ENCODE measurements at regions not wholly inside any gene's neighbourhood (a gene's known extent, or its start where the extent isn't known, plus 50 kb on each side); places are given as distances from the start of the nearest gene placed in this dataset.

DNA sequence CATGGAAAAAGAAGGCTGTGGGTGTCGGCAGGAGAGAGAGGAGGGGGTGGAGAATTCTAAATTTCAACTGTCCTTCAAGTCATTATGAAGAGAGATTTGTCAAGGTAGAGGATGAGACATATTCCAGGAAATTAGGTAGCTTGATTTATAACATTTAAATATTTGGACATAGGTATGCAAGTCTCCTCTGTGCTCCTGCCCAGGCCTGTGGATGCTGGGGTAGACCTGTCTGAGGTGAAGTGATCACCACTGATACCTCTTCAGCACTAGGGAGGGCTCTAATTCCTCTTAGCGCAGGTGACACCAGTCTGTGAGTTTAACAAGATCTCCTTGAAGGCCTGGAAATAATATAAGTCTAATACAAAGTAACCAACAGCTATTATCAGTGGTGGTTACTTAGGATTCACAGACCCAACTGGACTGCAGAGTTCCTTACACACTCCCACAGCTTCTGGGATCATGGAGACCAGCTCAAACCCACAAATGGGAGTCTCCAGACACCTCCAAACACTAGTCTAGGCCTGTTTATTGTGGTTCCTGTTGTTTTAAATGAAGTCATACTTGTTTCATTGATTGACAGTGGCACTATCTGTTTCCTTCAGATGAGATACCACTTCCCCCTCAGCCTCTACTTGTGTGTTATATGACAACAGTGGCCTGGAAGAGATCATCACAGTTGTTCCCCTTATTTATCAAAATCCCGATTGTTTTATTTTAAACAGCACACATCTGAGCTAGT, 104.1 kb upstream of the ITPRID2 start:
- peaks cover 55% of the 10 kb centered on the region for H3K4me1 ChIP-seq (ENCODE audit: control insufficient read depth, extremely low read depth, insufficient read depth, low read length)
- H2AFZ ChIP-seq (ENCODE audit: low read depth, low read length) = no peak overlapping the region
- no peak overlapping the region for H3K9ac ChIP-seq (replicated peaks; ENCODE audit: extremely low read depth, insufficient read depth, low read length)
- H3K27me3 ChIP-seq (ENCODE audit: control insufficient read depth in 2 of 2, insufficient read depth in 2 of 2, low read length in 2 of 2) = no peaks in the 10 kb centered on the region
- H3K79me2 ChIP-seq (ENCODE audit: control insufficient read depth, insufficient read depth, low read length) = no peaks in the 10 kb centered on the region
- CTCF ChIA-PET = interaction anchor here (1.0 to 4.6 kb wide), 5 partner anchors 24 to 117 kb away, joined by 4 to 33 read pairs (median 6); no protein-coding TSS in a partner anchor
- DNase-seq (ENCODE audit: low read depth, low spot score) = peak; percentile 46
- POLR2A ChIA-PET = no interaction called here
- H3K4me2 ChIP-seq (ENCODE audit: insufficient read depth, low read length) = no peak overlapping the region
- H3K4me3 ChIP-seq (replicated peaks in 1 of 3; ENCODE audit: insufficient read depth in 1 of 3, low read depth in 1 of 3, low read length in 3 of 3) = no peak overlapping the region
- no peaks in the 10 kb centered on the region for H3K9me1 ChIP-seq (replicated peaks; ENCODE audit: control insufficient read depth, extremely low read depth, insufficient read depth, low read length)
- no peaks in the 10 kb centered on the region for H4K20me1 ChIP-seq (replicated peaks; ENCODE audit: control insufficient read depth, extremely low read depth, insufficient read depth, low read length)
- H3K36me3 ChIP-seq (ENCODE audit: control insufficient read depth in 2 of 2, extremely low read depth in 1 of 2, insufficient read depth in 2 of 2, low read length in 2 of 2) = no peaks in the 10 kb centered on the region
- no peaks in the 10 kb centered on the region for H3K9me3 ChIP-seq (replicated peaks; ENCODE audit: control insufficient read depth, insufficient read depth, low read length)
- BruUV-seq (replicated peaks) = no TSS peak
- no peak overlapping the region for H3K27ac ChIP-seq (ENCODE audit: insufficient read depth, low read depth, low read length)
- TF ChIP-seq, protein P1, sequence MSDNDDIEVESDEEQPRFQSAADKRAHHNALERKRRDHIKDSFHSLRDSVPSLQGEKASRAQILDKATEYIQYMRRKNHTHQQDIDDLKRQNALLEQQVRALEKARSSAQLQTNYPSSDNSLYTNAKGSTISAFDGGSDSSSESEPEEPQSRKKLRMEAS (IDR thresholded peaks at IDR 0.05; ENCODE audit: insufficient read depth, insufficient read length) = no peak
- TF ChIP-seq FOS (IDR thresholded peaks at IDR 0.05; ENCODE audit: borderline replicate concordance, insufficient read depth, low read length) (no peak), JUN (IDR thresholded peaks at IDR 0.05; ENCODE audit: borderline replicate concordance, insufficient read depth, insufficient read length, low read depth) (no peak), POLR2A (IDR thresholded peaks at IDR 0.05; ENCODE audit: low read depth, low read length) (no peak), GATA2 (IDR thresholded peaks at IDR 0.05; ENCODE audit: insufficient read depth, insufficient read length, low read depth, low read length) (peak; percentile 53)
- dilution Hi-C loops (cut with MboI; ENCODE audit: extremely low pct_ligation_motif_present, low sequenced_read_pairs) = no loop called here
- no peak for FAIRE-seq
- intact Hi-C loops (cut with micrococcal nuclease) = no loop called here

DNA sequence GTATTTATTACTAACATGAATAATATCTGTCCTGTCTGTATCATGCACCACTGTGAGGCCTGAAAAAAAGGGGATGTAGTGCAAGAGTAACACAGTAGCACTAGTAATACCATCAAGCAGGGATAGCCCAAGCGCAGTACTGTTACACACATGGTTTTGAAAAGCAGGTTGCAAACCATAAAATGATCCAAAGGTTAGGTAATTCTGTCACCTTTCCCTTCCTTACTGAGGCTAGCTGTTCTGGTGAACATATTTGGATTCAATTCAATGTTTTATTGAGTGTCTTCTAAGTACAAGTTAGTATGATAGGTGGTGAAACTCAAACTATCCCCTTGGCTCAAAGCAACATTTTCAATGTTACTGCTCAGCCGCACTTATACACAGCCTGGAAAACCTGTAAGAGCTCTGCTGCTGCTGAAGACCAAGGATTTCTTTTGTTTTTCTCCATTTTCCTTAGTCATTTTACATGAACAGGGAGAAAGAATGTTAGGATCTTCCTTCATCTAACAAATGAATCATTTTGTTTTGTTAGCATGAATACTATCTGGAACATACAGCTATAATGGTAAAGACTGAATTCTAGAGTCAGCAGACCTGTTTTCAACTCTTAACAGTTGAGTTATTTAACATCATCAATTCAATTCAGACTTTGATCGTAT, 102.5 kb upstream of the ITPRID2 start:
- Histone ChIP-seq H3K79me2 (ENCODE audit: control insufficient read depth, insufficient read depth, low read length) (no peaks in the 10 kb centered on the region), H3K4me1 (ENCODE audit: control insufficient read depth, extremely low read depth, insufficient read depth, low read length) (peaks cover 53% of the 10 kb centered on the region), H3K9ac (replicated peaks; ENCODE audit: extremely low read depth, insufficient read depth, low read length) (no peak overlapping the region), H3K36me3 (ENCODE audit: control insufficient read depth in 2 of 2, extremely low read depth in 1 of 2, insufficient read depth in 2 of 2, low read length in 2 of 2) (no peaks in the 10 kb centered on the region), H3K27ac (ENCODE audit: insufficient read depth, low read depth, low read length) (peak overlapping the region; percentile 36), H3K4me3 (replicated peaks in 1 of 3; ENCODE audit: insufficient read depth in 1 of 3, low read depth in 1 of 3, low read length in 3 of 3) (no peak overlapping the region), H2AFZ (ENCODE audit: low read depth, low read length) (peak overlapping the region; percentile 61), H3K4me2 (ENCODE audit: insufficient read depth, low read length) (peak overlapping the region; percentile 25), H3K9me1 (replicated peaks; ENCODE audit: control insufficient read depth, extremely low read depth, insufficient read depth, low read length) (no peaks in the 10 kb centered on the region), H3K9me3 (replicated peaks; ENCODE audit: control insufficient read depth, insufficient read depth, low read length) (no peaks in the 10 kb centered on the region), H4K20me1 (replicated peaks; ENCODE audit: control insufficient read depth, extremely low read depth, insufficient read depth, low read length) (no peaks in the 10 kb centered on the region), H3K27me3 (ENCODE audit: control insufficient read depth in 2 of 2, insufficient read depth in 2 of 2, low read length in 2 of 2) (no peaks in the 10 kb centered on the region)
- CTCF ChIA-PET = interaction anchor here (1.6 to 4.6 kb wide), 5 partner anchors 8 to 115 kb away, joined by 3 to 33 read pairs (median 8); no protein-coding TSS in a partner anchor
- no TSS peak for BruUV-seq (replicated peaks)
- POLR2A ChIA-PET = interaction anchor here (1.4 kb wide), 1 partner anchor 108 kb away, joined by 3 read pairs; no protein-coding TSS in a partner anchor
- peak; percentile 35 for FAIRE-seq
- intact Hi-C loops (cut with micrococcal nuclease) (no loop called here), dilution Hi-C loops (cut with MboI; ENCODE audit: extremely low pct_ligation_motif_present, low sequenced_read_pairs) (no loop called here)
- peak; percentile 54 for DNase-seq (ENCODE audit: low read depth, low spot score)
- no peak for TF ChIP-seq POLR2AphosphoS5 (IDR thresholded peaks at IDR 0.05; ENCODE audit: insufficient read depth, low read depth, low read length)
- no peak for TF ChIP-seq EZH2 (IDR thresholded peaks at IDR 0.05; ENCODE audit: borderline replicate concordance, low read depth, low read length, severe bottlenecking)
- no peak for TF ChIP-seq GATA2 (IDR thresholded peaks at IDR 0.05; ENCODE audit: insufficient read depth, insufficient read length, low read depth, low read length)
- TF ChIP-seq FOS (IDR thresholded peaks at IDR 0.05; ENCODE audit: borderline replicate concordance, insufficient read depth, low read length) = peak; percentile 46
- TF ChIP-seq POLR2A (IDR thresholded peaks at IDR 0.05; ENCODE audit: low read depth, low read length) = no peak
- TF ChIP-seq, protein P2, sequence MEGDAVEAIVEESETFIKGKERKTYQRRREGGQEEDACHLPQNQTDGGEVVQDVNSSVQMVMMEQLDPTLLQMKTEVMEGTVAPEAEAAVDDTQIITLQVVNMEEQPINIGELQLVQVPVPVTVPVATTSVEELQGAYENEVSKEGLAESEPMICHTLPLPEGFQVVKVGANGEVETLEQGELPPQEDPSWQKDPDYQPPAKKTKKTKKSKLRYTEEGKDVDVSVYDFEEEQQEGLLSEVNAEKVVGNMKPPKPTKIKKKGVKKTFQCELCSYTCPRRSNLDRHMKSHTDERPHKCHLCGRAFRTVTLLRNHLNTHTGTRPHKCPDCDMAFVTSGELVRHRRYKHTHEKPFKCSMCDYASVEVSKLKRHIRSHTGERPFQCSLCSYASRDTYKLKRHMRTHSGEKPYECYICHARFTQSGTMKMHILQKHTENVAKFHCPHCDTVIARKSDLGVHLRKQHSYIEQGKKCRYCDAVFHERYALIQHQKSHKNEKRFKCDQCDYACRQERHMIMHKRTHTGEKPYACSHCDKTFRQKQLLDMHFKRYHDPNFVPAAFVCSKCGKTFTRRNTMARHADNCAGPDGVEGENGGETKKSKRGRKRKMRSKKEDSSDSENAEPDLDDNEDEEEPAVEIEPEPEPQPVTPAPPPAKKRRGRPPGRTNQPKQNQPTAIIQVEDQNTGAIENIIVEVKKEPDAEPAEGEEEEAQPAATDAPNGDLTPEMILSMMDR (IDR thresholded peaks at IDR 0.05; ENCODE audit: extremely low read depth in 1 of 2, insufficient read depth in 1 of 2, low read depth in 1 of 2, low read length in 2 of 2) = no peak

Measured in endothelial cell of umbilical vein (primary cell).